Keratinocyte (primary cell): ENCODE measurements at regions not wholly inside any gene's neighbourhood (a gene's known extent, or its start where the extent isn't known, plus 50 kb on each side); places are given as distances from the start of the nearest gene placed in this dataset.

ENCODE experiments used
- DNase-seq: peaks from one replicate; pipeline ENCODE4 v3.0.0-alpha.2; 2011; ENCODE audit warnings: low read depth, missing footprints, low spot score
- FAIRE-seq: peaks from 2 replicates; lab custom pipeline; 2011; peaks lifted over from hg19 to GRCh38; lab: Jason Lieb, UNC
- H2AFZ ChIP-seq: 2 replicates; pipeline ENCODE4 v1.6.0; 2012; ENCODE audit warnings: low read length, control low read depth, inconsistent platforms; ENCODE audit not compliant: control insufficient read depth
- H3K27ac ChIP-seq: 2 replicates; pipeline ENCODE4 v1.5.1; 2011; ENCODE audit warnings: low read length; ENCODE audit not compliant: control insufficient read depth, insufficient read depth
- H3K27me3 ChIP-seq: 3 replicates; pipeline ENCODE4 v1.6.0; 2011; ENCODE audit warnings: low read length; ENCODE audit not compliant: control insufficient read depth, insufficient read depth; ENCODE audit errors: extremely low read depth
- H3K36me3 ChIP-seq, 2 experiments: 2 replicates in 1 of 2; 3 replicates in 1 of 2; pipeline ENCODE4 v1.5.1; 2011; ENCODE audit warnings: low read length in 2 of 2, mild to moderate bottlenecking in 1 of 2; ENCODE audit not compliant: control insufficient read depth in 2 of 2, insufficient read depth in 2 of 2; ENCODE audit errors: extremely low read depth in 1 of 2
- H3K4me1 ChIP-seq: 3 replicates; pipeline ENCODE4 v1.5.1; 2011; ENCODE audit warnings: low read length; ENCODE audit not compliant: control insufficient read depth, insufficient read depth; ENCODE audit errors: extremely low read depth
- H3K4me2 ChIP-seq: 3 replicates; pipeline ENCODE4 v1.6.0; 2011; ENCODE audit warnings: low read depth, low read length; ENCODE audit not compliant: control insufficient read depth, insufficient read depth; ENCODE audit errors: extremely low read depth
- H3K4me3 ChIP-seq, 3 experiments: fragments of 200-600 bp in 1 of 3; sonication (generic) in 1 of 3; 2 replicates in 2 of 3; 3 replicates in 1 of 3; pipeline ENCODE4 v1.5.1; 2011 to 2016; ENCODE audit warnings: low read length in 3 of 3, mild to moderate bottlenecking in 3 of 3, control low read depth in 2 of 3, inconsistent platforms in 1 of 3, low read depth in 1 of 3, mixed read lengths in 1 of 3, mixed run types in 1 of 3, moderate library complexity in 1 of 3; ENCODE audit not compliant: control insufficient read depth in 2 of 3, insufficient read depth in 2 of 3; ENCODE audit errors: extremely low read depth in 1 of 3
- H3K79me2 ChIP-seq: 2 replicates; pipeline ENCODE4 v1.6.0; 2012; ENCODE audit warnings: low read length; ENCODE audit not compliant: control insufficient read depth, insufficient read depth
- H3K9ac ChIP-seq: 3 replicates; pipeline ENCODE4 v1.6.0; 2011; ENCODE audit warnings: low read length; ENCODE audit not compliant: control insufficient read depth, insufficient read depth; ENCODE audit errors: extremely low read depth
- H3K9me1 ChIP-seq: 3 replicates; pipeline ENCODE4 v1.6.0; 2011; ENCODE audit warnings: low read length; ENCODE audit not compliant: control insufficient read depth, insufficient read depth; ENCODE audit errors: extremely low read depth
- H3K9me3 ChIP-seq: 2 replicates; pipeline ENCODE4 v1.5.1; 2012; ENCODE audit warnings: low read depth, low read length; ENCODE audit not compliant: control insufficient read depth
- H4K20me1 ChIP-seq: 3 replicates; pipeline ENCODE4 v1.6.0; 2011; ENCODE audit warnings: low read length; ENCODE audit not compliant: control insufficient read depth, insufficient read depth; ENCODE audit errors: extremely low read depth
- EZH2 ChIP-seq: IDR thresholded peaks from one replicate; pipeline ENCODE4 v1.6.1; 2012; ENCODE audit warnings: inconsistent platforms, mild to moderate bottlenecking, low read length, moderate library complexity
- dilution Hi-C: fragments of 300-500 bp; cut with MboI; formaldehyde crosslinking; loops from one replicate; pipeline ENCODE4 v1.7.0; 2020; ENCODE audit warnings: low sequenced_read_pairs; ENCODE audit not compliant: extremely low pct_ligation_motif_present
- TF ChIP-seq, protein P1 (sequence below), 3 experiments: IDR thresholded peaks in 1 of 3; conservative IDR thresholded peaks in 1 of 3; optimal IDR thresholded peaks in 1 of 3; 2 replicates in 2 of 3; 3 replicates in 1 of 3; pipeline versions ENCODE3 to v1.5.1; 2011; ENCODE audit warnings: low read length in 3 of 3, mild to moderate bottlenecking in 3 of 3, moderate library complexity in 2 of 3, control low read depth in 1 of 3, inconsistent platforms in 1 of 3; ENCODE audit not compliant: insufficient read depth in 2 of 3; ENCODE audit errors: extremely low read depth in 1 of 3

GRCh38 chr3:6079011-6079410, 781.9 kb upstream of the GRM7 start:
- Histone ChIP-seq H3K9me1 (no peaks in the 10 kb centered on the region), H3K9ac (no peak overlapping the region), H3K27me3 (no peaks in the 10 kb centered on the region), H3K4me1 (no peaks in the 10 kb centered on the region), H4K20me1 (no peaks in the 10 kb centered on the region), H3K79me2 (no peaks in the 10 kb centered on the region), H3K4me2 (no peak overlapping the region), H3K27ac (no peak overlapping the region), H3K9me3 (no peaks in the 10 kb centered on the region), H2AFZ (no peak overlapping the region), H3K36me3 (no peaks in the 10 kb centered on the region), H3K4me3 (no peak overlapping the region)
- TF ChIP-seq EZH2 = no peak
- dilution Hi-C loops = no loop called here
- FAIRE-seq = no peak
- DNase-seq = no peak

DNA sequence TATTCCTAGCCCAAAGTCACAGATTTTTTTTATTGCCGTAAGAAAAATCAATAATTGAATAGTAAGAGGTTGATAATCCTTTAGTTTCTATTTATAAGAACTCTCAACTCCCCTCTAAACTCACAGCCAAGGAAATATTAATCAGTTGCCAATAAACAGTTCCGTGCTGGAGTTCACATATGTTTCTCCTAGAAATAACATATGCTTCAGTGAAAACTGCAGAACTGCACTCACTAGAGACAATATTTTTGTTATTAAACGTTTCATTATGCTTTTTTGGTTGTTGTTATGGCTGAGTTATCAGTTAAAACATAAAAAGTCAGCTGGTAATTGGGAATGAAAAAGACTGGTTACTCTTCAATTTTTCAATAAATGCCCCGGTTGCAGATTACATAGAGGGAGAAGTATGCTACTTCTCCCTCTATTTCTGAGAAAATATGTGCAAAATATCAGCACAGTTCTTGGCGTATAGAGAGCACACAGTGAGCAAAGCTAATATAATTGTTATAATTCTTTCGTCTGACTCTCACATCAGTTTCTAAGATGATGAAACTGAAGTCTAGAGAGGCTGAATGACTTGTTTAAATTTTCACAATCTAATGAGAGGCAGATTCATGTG, 781.2 kb upstream of the GRM7 start:
- FAIRE-seq (no peak), DNase-seq (no peak)
- Histone ChIP-seq H3K36me3 (no peaks in the 10 kb centered on the region), H3K4me1 (no peaks in the 10 kb centered on the region), H3K9me1 (no peaks in the 10 kb centered on the region), H3K27ac (no peak overlapping the region), H3K9ac (no peak overlapping the region), H4K20me1 (no peaks in the 10 kb centered on the region), H3K4me3 (no peak overlapping the region), H3K27me3 (no peaks in the 10 kb centered on the region), H3K4me2 (no peak overlapping the region), H3K9me3 (no peaks in the 10 kb centered on the region), H2AFZ (no peak overlapping the region), H3K79me2 (no peaks in the 10 kb centered on the region)
- dilution Hi-C loops = no loop called here
- TF ChIP-seq, protein P1, sequence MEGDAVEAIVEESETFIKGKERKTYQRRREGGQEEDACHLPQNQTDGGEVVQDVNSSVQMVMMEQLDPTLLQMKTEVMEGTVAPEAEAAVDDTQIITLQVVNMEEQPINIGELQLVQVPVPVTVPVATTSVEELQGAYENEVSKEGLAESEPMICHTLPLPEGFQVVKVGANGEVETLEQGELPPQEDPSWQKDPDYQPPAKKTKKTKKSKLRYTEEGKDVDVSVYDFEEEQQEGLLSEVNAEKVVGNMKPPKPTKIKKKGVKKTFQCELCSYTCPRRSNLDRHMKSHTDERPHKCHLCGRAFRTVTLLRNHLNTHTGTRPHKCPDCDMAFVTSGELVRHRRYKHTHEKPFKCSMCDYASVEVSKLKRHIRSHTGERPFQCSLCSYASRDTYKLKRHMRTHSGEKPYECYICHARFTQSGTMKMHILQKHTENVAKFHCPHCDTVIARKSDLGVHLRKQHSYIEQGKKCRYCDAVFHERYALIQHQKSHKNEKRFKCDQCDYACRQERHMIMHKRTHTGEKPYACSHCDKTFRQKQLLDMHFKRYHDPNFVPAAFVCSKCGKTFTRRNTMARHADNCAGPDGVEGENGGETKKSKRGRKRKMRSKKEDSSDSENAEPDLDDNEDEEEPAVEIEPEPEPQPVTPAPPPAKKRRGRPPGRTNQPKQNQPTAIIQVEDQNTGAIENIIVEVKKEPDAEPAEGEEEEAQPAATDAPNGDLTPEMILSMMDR (optimal IDR thresholded peaks at IDR 0.05 in 1 of 3, IDR thresholded peaks at IDR 0.05 in 1 of 3, conservative IDR thresholded peaks at IDR 0.05 in 1 of 3; ENCODE audit: extremely low read depth in 1 of 3, insufficient read depth in 2 of 3, low read length in 3 of 3) = no peak
- no peak for TF ChIP-seq EZH2

DNA sequence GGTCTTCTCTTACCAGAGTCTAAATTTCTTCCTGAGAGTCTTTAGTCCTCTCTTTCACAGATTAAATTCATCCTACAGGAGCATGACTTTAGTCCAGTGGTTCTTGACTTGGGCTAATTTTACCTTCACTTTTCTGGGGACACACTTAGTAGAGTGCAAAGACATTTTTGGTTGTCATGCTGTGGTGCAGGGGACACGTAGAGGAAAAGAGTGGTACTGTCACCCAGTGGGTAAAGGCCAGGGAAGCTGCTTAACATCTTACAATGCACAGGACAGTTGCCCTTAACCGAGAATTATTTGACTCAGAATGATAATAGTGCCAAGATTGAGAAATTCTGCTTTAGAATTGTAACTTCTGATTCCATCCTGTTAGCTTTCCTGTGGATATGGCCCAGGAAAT, 772.5 kb upstream of the GRM7 start:
- no peaks in the 10 kb centered on the region for H3K27me3 ChIP-seq
- H3K4me1 ChIP-seq = no peaks in the 10 kb centered on the region
- TF ChIP-seq, protein P1 (optimal IDR thresholded peaks at IDR 0.05 in 1 of 3, IDR thresholded peaks at IDR 0.05 in 1 of 3, conservative IDR thresholded peaks at IDR 0.05 in 1 of 3; ENCODE audit: extremely low read depth in 1 of 3, insufficient read depth in 2 of 3, low read length in 3 of 3) = no peak
- TF ChIP-seq EZH2 = no peak
- H3K79me2 ChIP-seq = no peaks in the 10 kb centered on the region
- H3K4me3 ChIP-seq = no peak overlapping the region
- H2AFZ ChIP-seq = no peak overlapping the region
- no peak overlapping the region for H3K27ac ChIP-seq
- no peaks in the 10 kb centered on the region for H4K20me1 ChIP-seq
- H3K4me2 ChIP-seq = no peak overlapping the region
- no peaks in the 10 kb centered on the region for H3K36me3 ChIP-seq
- dilution Hi-C loops = no loop called here
- no peak for FAIRE-seq
- no peak overlapping the region for H3K9ac ChIP-seq
- H3K9me3 ChIP-seq = no peaks in the 10 kb centered on the region
- no peaks in the 10 kb centered on the region for H3K9me1 ChIP-seq
- DNase-seq = no peak
